NB4 (cell line): ENCODE measurements at regions not wholly inside any gene's neighbourhood (a gene's known extent, or its start where the extent isn't known, plus 50 kb on each side); places are given as distances from the start of the nearest gene placed in this dataset.
A peak's percentile ranks its signal among the peaks of the same experiment; 100 is the strongest.

ENCODE experiments used
- DNase-seq: peaks from one replicate; pipeline ENCODE4 v3.0.0; 2010; ENCODE audit warnings: low read depth
- H3K4me3 ChIP-seq: one replicate; pipeline ENCODE4 v1.5.1; 2011; ENCODE audit warnings: mild to moderate bottlenecking, low read depth, low read length, moderate library complexity
- CTCF ChIP-seq: IDR thresholded peaks from one replicate; pipeline ENCODE4 v1.5.1; 2012; ENCODE audit warnings: low read depth, low read length
- MAX ChIP-seq: IDR thresholded peaks from 2 replicates; pipeline ENCODE4 v1.6.1; 2011; ENCODE audit warnings: low read depth, low read length
- MYC ChIP-seq: IDR thresholded peaks from 2 replicates; pipeline ENCODE4 v1.6.1; 2011; ENCODE audit warnings: low read depth, low read length
- POLR2A ChIP-seq: IDR thresholded peaks from 2 replicates; pipeline ENCODE4 v1.6.1; 2011; ENCODE audit warnings: mild to moderate bottlenecking; ENCODE audit not compliant: insufficient read length; ENCODE audit errors: extremely low read depth

- no peak for DNase-seq
These were observed 404.3 kb downstream of the ZNF521 start for GRCh38 chr18:24947521-24948305.

GRCh38 chr18:24949908-24950307, 402.1 kb downstream of the ZNF521 start:
- no peak for DNase-seq
- no peak overlapping the region for H3K4me3 ChIP-seq
- TF ChIP-seq CTCF = no peak

More at GRCh38 chr18:24947521-24948305, 404.3 kb downstream of the ZNF521 start:
- no peak overlapping the region for H3K4me3 ChIP-seq
- no peak for TF ChIP-seq POLR2A

GRCh38 chr18:24954341-24954740, 397.6 kb downstream of the ZNF521 start:
- no peak for DNase-seq
- TF ChIP-seq POLR2A = no peak
- H3K4me3 ChIP-seq = no peak overlapping the region

- no peak for DNase-seq
- H3K4me3 ChIP-seq = no peak overlapping the region
- TF ChIP-seq MYC (no peak), POLR2A (no peak), MAX (no peak), CTCF (no peak)
These were observed 394.0 kb downstream of the ZNF521 start for GRCh38 chr18:24958001-24958400.

GRCh38 chr18:24959051-24959476, 392.9 kb downstream of the ZNF521 start:
- DNase-seq = no peak
- no peak for TF ChIP-seq POLR2A
- TF ChIP-seq MYC = no peak
- TF ChIP-seq MAX = no peak

GRCh38 chr18:24964216-24964615, 387.8 kb downstream of the ZNF521 start:
- peak; percentile 37 for DNase-seq
- no peak for TF ChIP-seq POLR2A
- no peak for TF ChIP-seq CTCF
- TF ChIP-seq MAX = no peak
- no peak for TF ChIP-seq MYC

More at GRCh38 chr18:24959051-24959476, 392.9 kb downstream of the ZNF521 start:
- H3K4me3 ChIP-seq = no peak overlapping the region

GRCh38 chr18:24968238-24968775, 383.7 kb downstream of the ZNF521 start:
- DNase-seq = no peak
- no peak for TF ChIP-seq POLR2A
- TF ChIP-seq MYC = no peak
- TF ChIP-seq MAX = no peak
- no peak for TF ChIP-seq CTCF
- no peak overlapping the region for H3K4me3 ChIP-seq

More at GRCh38 chr18:24964216-24964615, 387.8 kb downstream of the ZNF521 start:
- no peak overlapping the region for H3K4me3 ChIP-seq
